ENCODE measurements at regions not wholly inside any gene's neighbourhood (a gene's known extent, or its start where the extent isn't known, plus 50 kb on each side); places are given as distances from the start of the nearest gene placed in this dataset.

DNA sequence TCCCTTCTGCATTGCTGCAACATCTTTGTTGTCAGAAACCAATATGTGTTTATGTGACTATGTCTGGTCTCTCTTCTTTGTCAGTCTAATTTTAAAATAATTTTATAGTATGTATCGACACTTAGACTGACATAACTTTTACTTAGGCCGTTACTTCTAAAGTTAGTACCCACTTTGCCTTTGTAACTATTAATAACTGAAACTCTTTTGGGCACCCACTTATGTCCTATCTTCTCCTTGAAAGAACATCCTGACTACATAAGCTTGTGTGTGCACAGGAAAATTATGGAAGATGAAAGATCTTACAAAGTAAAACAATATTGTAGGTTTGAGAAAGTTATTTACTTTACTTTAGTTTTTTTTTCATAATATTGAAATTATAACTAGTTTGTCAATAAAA is 230.4 kb upstream of the CCDC179 start:
- DNase-seq (ENCODE audit: extremely low read depth, low read depth) = no peak
- TF ChIP-seq, protein P1, sequence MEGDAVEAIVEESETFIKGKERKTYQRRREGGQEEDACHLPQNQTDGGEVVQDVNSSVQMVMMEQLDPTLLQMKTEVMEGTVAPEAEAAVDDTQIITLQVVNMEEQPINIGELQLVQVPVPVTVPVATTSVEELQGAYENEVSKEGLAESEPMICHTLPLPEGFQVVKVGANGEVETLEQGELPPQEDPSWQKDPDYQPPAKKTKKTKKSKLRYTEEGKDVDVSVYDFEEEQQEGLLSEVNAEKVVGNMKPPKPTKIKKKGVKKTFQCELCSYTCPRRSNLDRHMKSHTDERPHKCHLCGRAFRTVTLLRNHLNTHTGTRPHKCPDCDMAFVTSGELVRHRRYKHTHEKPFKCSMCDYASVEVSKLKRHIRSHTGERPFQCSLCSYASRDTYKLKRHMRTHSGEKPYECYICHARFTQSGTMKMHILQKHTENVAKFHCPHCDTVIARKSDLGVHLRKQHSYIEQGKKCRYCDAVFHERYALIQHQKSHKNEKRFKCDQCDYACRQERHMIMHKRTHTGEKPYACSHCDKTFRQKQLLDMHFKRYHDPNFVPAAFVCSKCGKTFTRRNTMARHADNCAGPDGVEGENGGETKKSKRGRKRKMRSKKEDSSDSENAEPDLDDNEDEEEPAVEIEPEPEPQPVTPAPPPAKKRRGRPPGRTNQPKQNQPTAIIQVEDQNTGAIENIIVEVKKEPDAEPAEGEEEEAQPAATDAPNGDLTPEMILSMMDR (IDR thresholded peaks at IDR 0.05; ENCODE audit: low read depth, low read length) = no peak

DNA sequence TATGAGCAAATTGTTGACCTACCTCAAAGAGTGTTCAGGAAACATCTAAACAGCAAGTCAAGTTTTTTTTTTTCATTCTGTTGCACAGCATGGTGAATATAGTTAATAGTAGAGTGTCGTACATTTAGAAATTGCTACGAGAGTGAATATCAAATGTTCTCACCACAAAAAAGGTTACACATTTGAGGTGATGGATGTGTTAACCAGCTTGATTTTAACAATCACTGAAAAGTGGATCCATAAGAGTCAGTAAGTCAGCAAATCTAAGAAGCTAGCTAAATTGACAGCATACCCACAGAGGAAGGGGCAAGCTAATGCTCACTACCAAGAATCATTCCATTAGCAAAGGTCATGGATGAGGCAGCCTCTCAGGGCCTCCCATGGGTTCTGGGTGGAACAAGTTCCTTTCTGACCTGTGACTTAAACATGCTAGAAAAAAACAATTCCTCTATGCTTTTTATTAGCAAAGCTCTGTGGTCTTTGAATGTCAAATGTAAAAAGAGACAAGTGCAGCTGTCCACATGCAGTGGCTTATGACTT is 235.4 kb upstream of the CCDC179 start:
- DNase-seq (ENCODE audit: extremely low read depth, low read depth) = no peak

DNA sequence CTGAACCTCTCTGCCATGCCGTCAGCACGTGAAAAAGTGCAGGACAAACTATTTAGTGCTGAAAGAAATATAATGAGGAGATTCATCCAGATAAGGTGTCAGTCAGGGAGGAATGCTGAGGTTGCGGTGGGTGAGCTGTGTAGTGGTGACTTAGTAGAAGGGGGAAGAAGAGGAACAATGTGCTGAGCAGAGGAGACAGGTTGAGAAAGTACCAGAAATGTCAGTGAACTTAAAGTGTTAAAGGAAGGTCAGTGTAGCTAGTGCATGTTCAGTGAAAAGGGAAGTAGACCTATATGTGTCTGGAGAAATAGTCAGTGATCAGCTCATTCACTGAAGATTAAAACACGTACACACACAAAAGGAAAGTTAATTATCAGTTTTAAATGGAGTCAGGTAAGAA is 237.6 kb upstream of the CCDC179 start:
- no peak for DNase-seq (ENCODE audit: extremely low read depth, low read depth)
- TF ChIP-seq, protein P1 (IDR thresholded peaks at IDR 0.05; ENCODE audit: low read depth, low read length) = no peak

More for the DNA sequence above, 235.4 kb upstream of the CCDC179 start:
- TF ChIP-seq, protein P1 (IDR thresholded peaks at IDR 0.05; ENCODE audit: low read depth, low read length) = no peak

DNA sequence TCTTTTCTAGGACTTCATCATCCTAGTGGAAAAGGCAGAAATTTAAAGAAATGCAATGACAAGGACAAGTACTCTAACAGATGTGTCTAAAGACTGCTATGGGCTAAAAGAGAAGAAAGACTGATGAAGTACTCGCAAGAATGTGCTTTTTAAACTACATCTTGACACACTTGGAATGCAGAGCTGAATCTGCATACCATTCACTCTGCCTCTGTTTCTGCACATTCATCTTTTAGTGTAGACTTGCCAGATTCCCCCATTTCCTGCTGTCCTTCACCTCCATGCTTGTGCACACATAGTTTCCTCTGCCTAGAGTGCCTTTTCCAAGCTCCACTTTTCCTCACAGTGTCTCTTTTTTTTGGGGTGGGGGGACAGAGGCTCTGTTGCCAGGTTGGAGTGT is 239.0 kb upstream of the CCDC179 start:
- DNase-seq (ENCODE audit: extremely low read depth, low read depth) = no peak
- TF ChIP-seq, protein P1 (IDR thresholded peaks at IDR 0.05; ENCODE audit: low read depth, low read length) = no peak

DNA sequence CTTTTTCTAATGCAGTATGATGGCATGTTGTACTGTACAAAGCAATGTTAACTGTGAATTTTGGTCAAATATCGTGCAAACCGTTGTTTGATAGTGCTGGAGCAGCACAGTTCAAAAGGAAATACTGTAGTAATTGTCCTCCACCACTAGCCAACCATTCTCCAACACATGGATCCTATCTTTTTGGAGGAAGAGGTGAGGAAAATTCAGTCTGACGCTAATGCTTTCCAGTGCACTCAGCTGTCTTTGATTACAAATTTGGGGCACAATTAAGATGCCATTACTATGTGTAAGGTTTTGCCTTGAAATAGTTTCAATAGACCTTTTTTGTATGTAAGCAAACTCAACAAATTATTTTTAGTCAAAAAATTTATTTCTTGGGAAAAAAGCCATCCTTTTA is 240.5 kb upstream of the CCDC179 start:
- no peak for DNase-seq (ENCODE audit: extremely low read depth, low read depth)
- TF ChIP-seq, protein P1 (IDR thresholded peaks at IDR 0.05; ENCODE audit: low read depth, low read length) = no peak

DNA sequence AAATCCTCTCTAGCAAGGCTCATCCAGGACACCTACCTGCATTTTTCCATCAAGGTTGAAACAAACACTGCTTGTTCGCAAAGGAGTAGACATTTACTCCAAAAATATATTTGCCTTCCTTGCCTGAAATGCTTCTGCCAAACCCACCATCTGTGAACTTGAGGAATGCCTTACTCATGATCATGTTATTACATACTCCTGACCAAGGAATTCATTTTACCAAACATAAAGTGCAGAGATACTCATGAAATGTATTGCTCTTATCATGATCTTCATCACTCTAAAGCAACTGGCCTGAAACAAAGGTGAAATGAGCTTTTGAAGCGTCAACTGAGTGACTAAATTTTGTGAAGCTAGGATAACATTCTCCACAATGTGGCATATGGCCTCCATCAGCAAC is 243.1 kb upstream of the CCDC179 start:
- TF ChIP-seq, protein P1 (IDR thresholded peaks at IDR 0.05; ENCODE audit: low read depth, low read length) = no peak
- no peak for DNase-seq (ENCODE audit: extremely low read depth, low read depth)

DNA sequence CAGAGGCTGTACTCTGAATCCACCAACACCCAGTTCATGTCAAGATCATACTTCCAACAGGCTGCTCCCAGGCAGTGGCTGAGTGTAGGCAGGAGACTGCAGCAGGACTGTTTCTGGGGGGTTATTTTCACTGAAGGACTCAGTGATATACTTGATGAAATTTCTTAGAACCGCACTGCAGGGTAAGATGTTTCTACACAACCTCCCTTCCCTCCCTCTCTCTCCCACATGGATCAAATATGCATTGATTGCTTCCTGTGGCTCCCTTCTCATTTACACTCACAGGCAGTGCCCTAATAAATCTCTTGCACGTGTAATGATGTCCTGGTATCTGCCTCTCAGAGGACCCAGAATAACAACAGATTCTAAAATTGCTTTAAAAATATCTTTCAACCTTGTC is 251.3 kb upstream of the CCDC179 start:
- TF ChIP-seq, protein P1 (IDR thresholded peaks at IDR 0.05; ENCODE audit: low read depth, low read length) = no peak

More for the DNA sequence above, 251.3 kb upstream of the CCDC179 start:
- DNase-seq (ENCODE audit: extremely low read depth, low read depth) = no peak

Data from AG09319 (cell line).